DND-41 (cell line): ENCODE measurements at regions not wholly inside any gene's neighbourhood (a gene's known extent, or its start where the extent isn't known, plus 50 kb on each side); places are given as distances from the start of the nearest gene placed in this dataset.

Source experiments
- CTCF ChIP-seq: IDR thresholded peaks from 2 replicates; pipeline ENCODE4 v1.5.1; 2012; ENCODE audit warnings: borderline replicate concordance, low read length, moderate library complexity, mild to moderate bottlenecking; ENCODE audit not compliant: poor library complexity, severe bottlenecking; ENCODE audit errors: extremely low read depth
- EZH2 ChIP-seq: IDR thresholded peaks from 3 replicates; pipeline ENCODE4 v1.6.1; 2012; ENCODE audit warnings: borderline replicate concordance, low read depth, mild to moderate bottlenecking, moderate library complexity, low read length, inconsistent platforms; ENCODE audit not compliant: severe bottlenecking

- TF ChIP-seq EZH2 = no peak
- no peak for TF ChIP-seq CTCF
Observed at GRCh38 chr19:8935460-8935859, 74.7 kb downstream of the MUC16 start.
